ENCODE measurements at regions not wholly inside any gene's neighbourhood (a gene's known extent, or its start where the extent isn't known, plus 50 kb on each side); places are given as distances from the start of the nearest gene placed in this dataset.
"Not testable (repeated sequence)": the region's sequence is repeated elsewhere in the genome, so short reads cannot be mapped to it uniquely, and the experiment has no call there.

DNA sequence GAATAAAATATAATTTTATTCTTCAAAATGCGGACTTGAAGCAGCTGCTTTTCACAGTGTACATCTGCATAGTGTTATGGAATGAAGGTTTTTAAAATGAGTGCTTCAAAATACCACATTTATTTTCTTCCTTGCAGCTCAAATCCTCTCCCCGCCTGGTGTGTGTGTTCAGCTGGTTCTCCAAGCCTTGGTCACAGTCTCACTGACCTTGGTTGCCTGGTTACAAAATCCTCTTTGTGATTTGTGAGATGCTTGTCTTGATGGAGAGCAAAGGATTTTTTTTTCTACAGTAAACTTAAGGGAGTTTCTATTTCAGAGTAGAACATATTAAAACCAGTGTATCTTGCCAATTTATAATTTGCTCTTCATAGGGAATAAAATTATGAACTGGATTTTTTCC, 139.2 kb downstream of the PCDH18 start:
- DNase-seq = peak; percentile 79

DNA sequence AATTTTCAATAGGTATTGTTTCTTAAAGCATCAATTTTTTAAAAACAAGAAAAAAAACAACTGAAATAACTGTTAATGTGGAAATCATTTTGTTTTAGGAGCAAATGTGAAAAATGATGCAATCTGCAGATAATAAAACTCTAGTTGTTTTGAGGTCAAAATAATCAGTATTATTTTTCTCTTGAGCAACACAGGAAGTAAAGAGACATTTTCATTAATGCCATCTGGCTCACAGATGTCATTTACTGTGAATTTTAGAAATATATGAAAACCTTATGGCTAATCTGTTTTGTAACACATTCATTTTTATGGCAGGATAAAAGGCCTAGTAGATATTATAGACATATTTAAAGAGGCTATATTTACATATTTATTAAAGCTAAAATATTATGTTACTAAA, 141.6 kb downstream of the PCDH18 start:
- no peak for DNase-seq

DNA sequence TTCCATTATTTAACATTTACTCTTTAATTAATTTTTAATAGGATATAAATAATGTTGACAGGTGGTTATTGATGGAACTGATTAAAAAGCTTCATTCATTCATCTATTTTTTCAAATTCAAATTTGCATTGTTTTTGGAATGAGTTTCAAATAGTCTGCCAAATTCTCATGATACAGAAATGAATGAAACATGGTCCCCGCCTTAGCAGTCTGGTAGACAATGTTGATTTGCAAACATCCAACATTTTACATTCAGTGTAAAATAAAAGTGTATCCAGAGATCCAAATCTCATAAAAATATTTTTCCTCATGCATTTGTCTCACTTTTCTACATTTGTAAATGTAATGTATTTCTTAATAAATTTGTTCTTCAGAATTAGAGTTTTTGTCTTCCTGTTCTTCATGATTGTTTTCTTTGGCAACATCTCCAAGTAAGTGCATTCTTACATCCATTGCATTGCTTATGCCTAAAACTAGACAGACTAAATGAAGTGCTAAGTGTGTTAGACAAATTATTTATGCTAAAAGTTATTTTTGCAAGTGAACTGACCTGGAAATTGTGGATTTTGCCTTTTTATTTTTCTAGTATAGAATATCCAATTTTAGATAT, 142.3 kb downstream of the PCDH18 start:
- no peak for DNase-seq

DNA sequence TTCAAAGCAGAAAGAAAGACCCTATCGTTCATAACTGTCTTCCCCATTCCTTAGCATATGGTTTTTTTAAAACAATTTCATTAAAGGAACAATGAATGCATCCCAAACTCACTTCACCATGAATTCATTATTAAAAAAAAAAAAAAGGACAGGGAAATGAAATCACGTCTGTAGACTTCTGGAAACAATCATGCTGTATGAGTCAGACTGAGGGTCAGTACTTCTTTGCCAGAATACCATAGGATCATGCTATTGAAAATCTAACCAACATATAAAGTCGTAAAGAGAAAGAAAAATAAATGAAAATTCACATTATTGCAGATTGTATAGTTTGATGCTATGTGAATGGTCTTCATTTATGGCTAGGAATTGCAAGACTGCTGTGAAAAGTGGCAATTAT, 144.4 kb downstream of the PCDH18 start:
- DNase-seq = peak; percentile 33

DNA sequence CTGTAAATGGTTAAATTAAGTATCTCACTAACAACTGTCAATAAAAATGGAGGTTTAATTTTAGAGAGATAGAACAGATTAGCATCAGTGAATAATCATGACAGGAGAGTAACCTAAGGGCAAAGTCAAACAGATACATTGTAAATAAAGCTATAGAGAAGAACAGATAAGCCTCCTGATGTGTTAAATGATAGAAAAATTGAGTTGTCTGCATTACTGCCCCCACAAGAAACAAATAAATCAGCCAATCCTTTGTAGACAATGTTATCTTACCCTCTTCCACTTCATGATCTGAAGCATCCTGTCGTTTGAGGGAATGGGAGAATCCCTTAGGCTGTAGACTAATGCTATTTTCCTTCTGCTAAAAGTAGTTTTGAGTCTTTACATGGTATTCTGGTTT, 147.8 kb downstream of the PCDH18 start:
- no peak for DNase-seq

DNA sequence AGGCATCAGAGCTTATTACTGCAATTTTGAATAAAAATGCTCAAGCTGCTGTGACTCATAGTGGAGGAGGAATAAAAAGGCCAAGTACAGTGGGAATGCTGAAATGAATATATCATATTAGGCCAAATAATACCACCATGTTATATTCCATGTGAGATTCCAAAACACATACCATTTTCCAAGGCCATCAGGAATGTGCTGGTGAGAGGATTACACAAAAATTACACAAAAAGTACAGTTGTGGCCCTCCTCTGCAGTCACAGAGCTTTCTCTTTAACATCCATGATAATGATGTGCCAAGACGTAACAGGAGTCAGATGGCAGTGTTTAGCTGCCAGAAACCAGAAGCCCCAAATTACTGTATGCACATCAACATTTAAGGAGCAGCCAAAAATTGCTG, 153.5 kb downstream of the PCDH18 start:
- no peak for DNase-seq

DNA sequence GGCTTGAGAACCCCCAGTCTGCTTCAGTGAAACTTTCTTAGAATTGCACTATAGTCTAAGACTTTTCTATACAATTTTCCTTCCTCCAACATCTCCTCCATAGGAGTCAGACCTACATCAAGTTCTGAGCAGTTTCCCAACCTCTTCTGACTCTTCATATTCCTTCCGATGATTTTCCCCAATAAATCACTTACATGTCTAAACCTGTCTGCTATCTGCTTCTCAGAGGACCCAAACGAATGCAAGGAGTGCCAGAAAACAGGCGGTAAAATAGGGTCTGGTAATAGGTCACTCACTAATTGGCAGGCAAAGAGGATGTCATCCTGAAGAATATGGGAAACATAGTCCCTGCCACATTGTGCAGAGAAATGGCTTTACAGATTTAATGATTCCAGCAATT, 153.9 kb downstream of the PCDH18 start:
- no peak for DNase-seq

DNA sequence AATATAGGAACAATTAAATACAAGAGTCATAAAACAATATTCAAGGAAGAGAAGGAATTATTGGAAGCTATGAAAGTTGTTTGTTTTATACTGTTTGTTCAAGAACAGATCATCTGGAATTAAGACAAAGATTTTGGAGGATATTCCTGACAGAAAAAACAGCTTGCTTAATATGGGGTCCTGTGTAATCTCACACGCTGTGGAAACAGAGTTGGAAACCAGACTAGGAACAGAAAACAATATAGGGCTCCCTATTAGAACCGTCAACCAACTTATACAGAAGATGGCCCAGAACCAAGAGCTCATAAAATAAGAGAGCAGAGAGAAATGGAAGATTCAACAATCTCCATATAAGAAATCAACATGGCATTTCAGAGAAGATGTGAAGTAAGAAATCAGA, 156.0 kb downstream of the PCDH18 start:
- DNase-seq = no peak

DNA sequence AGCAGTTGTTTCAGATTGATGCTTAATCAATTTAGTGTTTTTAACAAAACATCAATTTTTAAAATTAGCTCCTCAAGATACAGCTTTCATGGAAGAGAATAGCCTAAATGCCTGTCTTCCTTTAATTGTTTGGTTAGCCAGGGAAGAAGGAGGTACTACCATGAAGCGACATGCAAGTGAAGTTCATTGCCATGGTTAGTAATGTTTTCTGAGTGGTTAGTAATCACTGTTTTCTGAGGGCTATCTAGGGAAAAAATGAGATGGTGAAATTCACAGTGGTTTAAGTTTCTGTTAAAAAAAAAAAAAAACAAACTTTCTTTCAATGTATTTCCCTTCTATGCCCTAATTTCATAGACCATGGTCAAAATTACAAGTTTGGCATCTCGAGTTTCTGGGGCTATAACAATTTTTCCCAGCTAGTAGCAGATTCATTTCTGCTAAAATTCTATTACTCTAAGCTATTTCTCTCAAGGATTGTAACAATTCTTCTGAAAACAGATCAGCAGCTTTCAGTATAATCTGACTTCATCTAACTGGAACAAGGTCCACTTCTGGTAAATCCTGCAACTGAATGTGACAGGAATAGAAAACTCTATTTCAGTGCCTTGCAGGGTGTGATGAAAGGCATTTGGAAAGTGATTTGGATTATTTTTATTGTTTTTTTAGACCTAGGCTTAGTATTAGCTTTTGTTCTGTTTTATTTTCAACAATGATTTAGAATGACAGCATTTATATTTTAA, 157.0 kb downstream of the PCDH18 start:
- DNase-seq = no peak

DNA sequence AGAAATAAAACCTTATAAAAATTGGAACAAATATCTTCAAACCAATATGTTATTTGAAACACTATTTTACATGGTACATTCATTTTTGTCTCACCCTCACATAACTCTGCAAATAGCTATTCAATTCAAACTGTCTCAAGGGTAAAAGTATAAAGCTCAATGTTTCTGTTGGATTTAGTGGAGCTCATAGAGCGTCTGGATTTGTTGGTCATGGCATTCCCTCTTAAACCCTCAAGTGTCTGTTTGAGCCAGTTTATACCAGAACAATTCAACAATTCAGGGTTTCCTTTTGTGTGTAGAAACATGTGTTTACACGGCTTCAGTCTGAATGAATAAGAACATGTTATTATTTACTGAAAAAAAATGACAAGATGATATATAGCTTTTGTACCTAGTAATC, 161.6 kb downstream of the PCDH18 start:
- no peak for DNase-seq

DNA sequence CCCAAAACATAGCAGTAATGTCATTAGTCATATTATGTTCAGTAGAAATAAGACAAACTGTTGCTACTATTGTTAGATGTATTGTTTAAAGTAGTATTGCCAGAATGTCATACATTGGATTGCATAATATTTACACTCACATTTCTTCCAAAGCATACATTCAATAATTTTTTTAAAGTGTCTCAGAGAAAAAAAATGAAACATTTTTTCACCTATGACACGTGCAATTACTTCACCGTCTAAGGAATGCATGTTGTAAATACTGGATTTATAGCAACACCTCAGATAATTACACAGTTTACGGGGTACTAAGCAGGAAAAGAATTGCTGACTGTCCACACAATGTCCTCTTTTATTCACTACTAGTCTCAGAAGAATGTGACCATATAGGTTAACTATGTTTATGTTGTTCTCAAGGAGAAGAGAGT, 162.1 kb downstream of the PCDH18 start:
- no peak for DNase-seq

DNA sequence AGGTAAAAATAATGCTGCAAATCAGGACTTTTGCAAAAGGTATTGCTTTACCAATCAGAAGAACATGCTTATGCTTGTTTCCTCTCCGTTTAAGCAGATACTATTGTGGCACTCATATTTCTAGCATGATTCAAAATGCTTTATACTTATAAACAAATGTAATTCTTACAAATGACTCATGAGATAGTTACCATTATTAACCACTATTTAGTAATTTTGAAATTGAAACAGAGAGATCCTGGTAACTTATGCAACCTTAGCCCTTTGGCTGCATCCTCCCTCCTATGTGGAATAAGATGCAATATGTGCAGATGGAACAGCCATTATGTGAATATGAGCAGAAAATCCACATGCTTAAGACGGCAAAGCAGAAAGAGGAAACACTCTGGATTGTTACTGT, 164.7 kb downstream of the PCDH18 start:
- no peak for DNase-seq

DNA sequence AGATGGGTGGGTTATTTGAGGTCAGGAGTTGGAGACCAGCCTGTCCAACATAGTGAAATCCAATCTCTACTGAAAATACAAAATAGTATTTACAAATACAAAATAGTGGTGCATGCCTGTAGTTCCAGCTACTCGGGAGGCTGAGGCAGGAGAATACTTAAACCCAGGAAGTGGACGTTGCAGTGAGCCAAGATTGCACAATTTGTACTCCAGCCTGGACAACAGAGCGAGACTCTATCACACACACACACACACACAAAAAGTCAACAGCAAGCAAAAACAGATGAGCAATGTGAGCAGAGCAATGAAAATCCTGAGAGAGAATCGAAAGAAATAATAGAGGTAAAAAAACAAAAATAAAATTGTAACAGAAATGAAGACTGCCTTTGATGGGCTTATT, 168.8 kb downstream of the PCDH18 start:
- no peak for DNase-seq

DNA sequence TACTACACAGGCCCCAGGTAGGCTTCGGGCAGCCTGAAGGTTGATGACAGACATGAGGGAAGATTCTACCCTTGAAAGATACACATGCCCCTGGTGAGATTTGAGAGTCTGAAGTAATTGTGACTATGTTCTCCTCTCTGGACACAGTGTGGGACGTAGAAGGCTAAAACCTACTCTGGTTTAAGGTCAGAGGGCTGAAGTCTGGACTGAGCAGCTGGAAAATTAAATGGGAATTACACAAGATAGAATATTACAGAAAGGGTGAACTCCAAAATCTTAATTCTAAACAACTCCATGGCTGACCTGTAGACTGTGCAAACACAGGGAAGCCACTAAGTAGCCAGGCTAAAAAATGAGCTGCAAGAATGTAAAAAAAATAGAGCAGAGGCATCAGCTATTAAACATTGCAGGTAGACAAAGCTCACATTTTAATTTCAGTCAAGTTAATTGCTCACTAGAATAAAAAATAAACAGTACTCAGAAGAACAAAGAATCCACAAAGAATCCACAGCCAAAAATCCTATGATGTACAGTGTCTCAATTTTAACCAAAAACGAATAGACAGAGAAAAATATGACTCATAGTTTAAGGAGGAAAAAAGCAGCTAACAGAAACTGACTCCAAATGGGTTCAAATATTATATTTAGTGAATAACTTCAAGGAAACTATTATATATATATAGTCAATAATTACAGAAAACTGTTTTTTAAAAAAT, 170.4 kb downstream of the PCDH18 start:
- DNase-seq = no peak

DNA sequence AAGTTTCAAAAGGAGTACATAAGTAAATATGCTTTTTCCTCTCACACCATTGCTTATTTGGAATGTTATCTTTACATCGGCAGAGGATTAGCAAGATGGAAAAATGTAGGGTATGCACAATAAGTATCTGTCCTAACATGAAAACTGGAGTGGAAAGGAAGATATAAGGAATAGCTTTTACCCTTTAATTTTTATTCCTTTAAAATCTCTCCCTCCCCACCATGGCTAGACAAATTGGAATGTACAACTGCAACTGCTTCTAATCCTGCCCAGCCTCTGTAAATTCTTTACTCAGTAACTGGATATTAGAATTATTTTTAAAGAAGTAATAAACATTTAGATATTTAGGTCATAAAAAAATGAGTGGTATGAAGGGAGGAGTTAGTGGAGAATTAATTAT, 171.5 kb downstream of the PCDH18 start:
- DNase-seq = no peak

DNA sequence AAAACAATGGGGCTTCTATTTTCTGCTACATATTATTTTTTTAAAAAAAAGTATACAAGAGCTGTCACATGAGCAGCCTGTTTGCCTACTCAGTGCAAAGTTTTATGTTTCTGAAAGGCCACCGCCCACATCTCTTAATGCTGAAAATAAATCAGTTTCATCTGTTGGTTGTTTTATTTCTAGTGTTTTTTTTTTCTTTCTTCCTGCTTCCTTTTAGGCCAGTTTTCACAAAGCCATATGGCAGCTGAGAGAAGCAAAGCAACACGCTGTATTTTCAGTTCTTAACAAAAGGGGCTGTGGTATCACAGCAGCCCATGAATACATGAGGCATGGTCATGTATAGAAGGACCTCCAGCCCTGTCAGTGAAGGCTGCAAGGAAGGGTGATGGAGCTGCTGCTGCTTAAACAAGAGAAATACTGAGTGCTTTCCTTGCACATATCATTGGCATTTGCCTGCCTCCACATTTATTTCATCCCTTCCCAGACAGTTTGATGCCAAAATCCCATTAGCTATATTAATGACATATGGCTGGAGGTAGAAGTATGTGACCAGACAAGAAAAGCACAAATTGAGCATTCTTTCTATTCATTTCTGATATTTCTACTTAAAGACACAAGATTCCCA, 172.5 kb downstream of the PCDH18 start:
- DNase-seq = peak; percentile 42

DNA sequence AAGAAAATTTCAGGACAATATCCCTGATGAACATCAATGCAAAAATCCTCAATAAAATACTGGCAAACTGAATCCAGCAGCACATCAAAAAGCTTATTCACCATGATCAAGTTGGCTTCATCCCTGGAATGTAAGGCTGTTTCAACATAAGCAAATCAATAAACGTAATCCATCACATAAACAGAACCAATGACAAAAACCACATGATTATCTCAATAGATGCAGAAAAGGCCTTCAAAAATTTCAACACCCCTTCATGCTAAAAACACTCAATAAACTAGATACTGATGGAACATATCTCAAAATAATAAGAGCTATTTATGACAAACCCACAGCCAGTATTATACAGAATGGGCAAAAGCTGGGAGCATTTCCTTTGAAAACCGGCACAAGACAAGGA, 177.7 kb downstream of the PCDH18 start:
- not testable (repeated sequence) for DNase-seq

DNA sequence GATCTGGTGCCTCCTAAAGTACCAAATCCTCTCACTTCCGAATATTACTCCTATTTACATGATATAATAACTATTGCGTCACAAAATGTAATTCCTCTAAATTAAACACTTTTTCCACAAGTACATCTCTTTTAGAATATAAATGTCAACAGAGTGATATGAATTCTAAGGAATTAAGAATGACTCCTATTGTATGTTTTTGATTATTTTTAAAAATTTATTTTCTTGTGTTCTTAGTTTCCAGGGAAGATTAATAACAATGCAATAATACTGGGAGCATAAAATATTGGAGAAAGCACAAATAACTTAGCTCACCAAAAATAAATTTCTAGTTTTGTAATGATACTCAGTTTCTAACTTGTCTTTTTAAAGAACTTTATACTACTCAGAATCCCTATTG, 184.9 kb downstream of the PCDH18 start:
- DNase-seq = no peak

DNA sequence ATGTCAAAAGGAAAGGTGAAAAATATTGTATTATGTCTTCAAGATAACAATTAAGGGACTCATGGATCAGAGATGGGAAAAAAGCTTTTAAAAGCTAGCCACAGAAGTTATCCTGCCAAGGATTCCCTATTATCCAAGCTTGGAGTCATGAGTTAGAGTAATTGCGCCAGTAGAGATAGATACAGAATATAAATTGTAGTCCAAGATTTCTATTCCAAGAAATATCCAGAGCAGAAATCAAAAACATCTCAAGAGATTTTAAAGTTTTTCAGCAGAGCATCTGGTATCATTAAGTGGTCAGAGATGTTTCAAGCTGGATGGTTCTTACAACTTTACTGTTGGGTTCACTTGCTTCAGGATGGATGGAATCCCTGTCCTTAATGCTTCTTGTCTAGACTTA, 186.7 kb downstream of the PCDH18 start:
- DNase-seq = peak; percentile 27

DNA sequence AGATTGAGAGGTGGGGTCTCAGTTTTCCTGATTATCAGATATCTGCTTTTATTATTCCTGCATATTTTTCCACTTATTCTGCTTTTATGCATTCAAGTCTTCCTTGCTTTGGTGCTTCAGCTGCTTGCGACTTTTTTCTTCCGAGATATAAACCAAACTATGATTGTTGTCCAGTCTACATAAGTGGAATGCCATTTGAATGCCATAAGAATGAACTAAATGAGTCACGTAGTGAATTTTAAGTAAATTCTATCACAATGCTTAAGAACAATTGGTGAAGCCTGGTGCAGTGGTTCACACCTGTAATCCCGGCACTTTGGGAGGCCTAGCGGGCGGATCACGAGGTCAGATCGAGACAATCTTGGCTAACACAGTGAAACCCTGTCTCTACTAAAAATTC, 189.1 kb downstream of the PCDH18 start:
- no peak for DNase-seq

DNA sequence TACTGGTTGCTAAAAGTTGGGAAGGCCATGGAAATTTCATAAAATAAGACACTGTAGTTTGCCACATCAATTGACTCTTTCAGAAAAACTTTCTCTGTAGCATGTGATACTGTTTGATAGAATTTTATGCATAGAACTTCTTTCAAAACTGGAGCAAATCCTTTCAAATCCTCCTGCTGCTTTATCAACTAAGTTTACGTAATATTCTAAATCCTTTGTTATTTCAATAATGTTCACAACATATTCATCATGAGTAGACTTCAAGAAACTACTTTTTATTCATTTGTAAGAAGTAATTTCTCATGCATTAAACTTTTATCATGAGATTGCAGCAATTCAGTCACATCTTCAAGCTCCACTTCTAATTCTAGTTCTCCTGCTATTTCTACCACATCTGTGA, 199.3 kb downstream of the PCDH18 start:
- no peak for DNase-seq

DNA sequence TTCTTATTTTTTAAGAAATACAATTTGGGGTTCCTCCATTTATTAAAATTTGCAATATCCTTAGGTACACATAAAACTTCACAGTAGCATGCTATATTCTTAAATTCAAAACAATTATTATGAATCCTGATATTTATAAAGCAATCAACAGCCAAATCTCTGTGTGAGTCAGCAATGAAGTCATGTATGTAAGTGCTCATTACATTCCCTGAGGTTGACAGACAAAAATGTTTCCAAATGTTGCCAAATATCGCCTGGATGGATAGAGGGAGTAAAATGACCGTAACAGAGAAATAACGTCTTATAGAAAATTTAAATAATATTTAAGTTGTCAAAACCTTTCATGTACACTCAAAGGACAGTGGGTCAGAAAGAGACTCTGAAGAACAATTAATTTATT, 220.0 kb downstream of the PCDH18 start:
- no peak for DNase-seq
